ENCODE measurements at regions not wholly inside any gene's neighbourhood (a gene's known extent, or its start where the extent isn't known, plus 50 kb on each side); places are given as distances from the start of the nearest gene placed in this dataset.

DNA sequence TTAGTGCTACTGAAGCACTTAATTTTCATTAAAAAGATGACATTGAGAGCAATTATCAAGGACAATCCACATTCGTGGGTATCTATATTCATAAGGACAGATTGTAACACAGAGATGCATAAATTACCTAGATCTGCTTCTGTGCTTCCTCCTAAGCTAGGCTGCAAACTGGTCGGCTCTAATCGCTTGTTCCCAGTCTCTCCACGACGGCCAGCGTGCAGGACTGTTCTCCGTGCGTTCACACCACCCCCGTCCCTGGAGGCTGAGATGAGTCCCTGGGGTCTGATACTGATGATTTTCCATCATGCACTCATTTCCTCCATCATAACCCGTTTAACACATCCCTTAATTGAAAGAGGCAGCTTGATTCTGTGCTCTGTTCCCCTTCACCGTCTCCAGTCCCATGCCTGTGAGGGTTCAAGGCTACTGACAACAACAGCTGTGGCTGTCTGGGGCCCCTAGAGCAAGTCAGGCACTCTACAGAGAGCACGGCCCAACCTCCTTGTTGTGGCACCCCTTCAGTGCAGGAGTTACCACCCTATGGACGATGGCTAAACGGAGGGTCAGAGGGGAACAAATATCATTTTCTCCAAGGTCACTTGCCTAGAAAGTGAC lies 469.6 kb downstream of the NPHP4 start:
- Histone ChIP-seq H3K79me2 (replicated peaks; ENCODE audit: insufficient read depth, low read length) (no peaks in the 10 kb centered on the region), H3K27me3 (ENCODE audit: insufficient read depth, low read depth, low read length) (no peaks in the 10 kb centered on the region), H3K4me2 (ENCODE audit: low read length) (no peak overlapping the region), H3K9ac (ENCODE audit: low read length) (no peak overlapping the region), H3K4me3 (ENCODE audit: low read length) (no peak overlapping the region), H3F3A (ENCODE audit: insufficient read depth, low read length, poor library complexity, severe bottlenecking) (no peaks in the 10 kb centered on the region), H3K9me3 (ENCODE audit: low read length) (no peaks in the 10 kb centered on the region), H4K20me1 (ENCODE audit: insufficient read depth) (no peaks in the 10 kb centered on the region), H3K36me3 (ENCODE audit: insufficient read depth, low read length) (no peaks in the 10 kb centered on the region), H2AFZ (ENCODE audit: low read depth, low read length) (no peak overlapping the region), H3K9me2 (ENCODE audit: insufficient read depth, low read length) (no peaks in the 10 kb centered on the region), H3K27ac (ENCODE audit: low read length) (peak overlapping the region; percentile 15)
- TF ChIP-seq SMC3 (conservative IDR thresholded peaks at IDR 0.05; ENCODE audit: poor library complexity) (no peak), EP300 (conservative IDR thresholded peaks at IDR 0.05; ENCODE audit: poor library complexity, severe bottlenecking) (no peak), TAF1 (IDR thresholded peaks at IDR 0.05; ENCODE audit: low read depth) (no peak), RAD21 (conservative IDR thresholded peaks at IDR 0.05) (no peak), MXI1 (conservative IDR thresholded peaks at IDR 0.05; ENCODE audit: poor library complexity, severe bottlenecking) (no peak), EZH2 (IDR thresholded peaks at IDR 0.05; ENCODE audit: borderline replicate concordance, insufficient read depth, low read length, poor library complexity, severe bottlenecking) (no peak), POLR2AphosphoS5 (IDR thresholded peaks at IDR 0.05) (no peak)
- TF ChIP-seq, protein P1, sequence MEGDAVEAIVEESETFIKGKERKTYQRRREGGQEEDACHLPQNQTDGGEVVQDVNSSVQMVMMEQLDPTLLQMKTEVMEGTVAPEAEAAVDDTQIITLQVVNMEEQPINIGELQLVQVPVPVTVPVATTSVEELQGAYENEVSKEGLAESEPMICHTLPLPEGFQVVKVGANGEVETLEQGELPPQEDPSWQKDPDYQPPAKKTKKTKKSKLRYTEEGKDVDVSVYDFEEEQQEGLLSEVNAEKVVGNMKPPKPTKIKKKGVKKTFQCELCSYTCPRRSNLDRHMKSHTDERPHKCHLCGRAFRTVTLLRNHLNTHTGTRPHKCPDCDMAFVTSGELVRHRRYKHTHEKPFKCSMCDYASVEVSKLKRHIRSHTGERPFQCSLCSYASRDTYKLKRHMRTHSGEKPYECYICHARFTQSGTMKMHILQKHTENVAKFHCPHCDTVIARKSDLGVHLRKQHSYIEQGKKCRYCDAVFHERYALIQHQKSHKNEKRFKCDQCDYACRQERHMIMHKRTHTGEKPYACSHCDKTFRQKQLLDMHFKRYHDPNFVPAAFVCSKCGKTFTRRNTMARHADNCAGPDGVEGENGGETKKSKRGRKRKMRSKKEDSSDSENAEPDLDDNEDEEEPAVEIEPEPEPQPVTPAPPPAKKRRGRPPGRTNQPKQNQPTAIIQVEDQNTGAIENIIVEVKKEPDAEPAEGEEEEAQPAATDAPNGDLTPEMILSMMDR (IDR thresholded peaks at IDR 0.05; ENCODE audit: poor library complexity, severe bottlenecking): no peak
- TF ChIP-seq, protein P2, sequence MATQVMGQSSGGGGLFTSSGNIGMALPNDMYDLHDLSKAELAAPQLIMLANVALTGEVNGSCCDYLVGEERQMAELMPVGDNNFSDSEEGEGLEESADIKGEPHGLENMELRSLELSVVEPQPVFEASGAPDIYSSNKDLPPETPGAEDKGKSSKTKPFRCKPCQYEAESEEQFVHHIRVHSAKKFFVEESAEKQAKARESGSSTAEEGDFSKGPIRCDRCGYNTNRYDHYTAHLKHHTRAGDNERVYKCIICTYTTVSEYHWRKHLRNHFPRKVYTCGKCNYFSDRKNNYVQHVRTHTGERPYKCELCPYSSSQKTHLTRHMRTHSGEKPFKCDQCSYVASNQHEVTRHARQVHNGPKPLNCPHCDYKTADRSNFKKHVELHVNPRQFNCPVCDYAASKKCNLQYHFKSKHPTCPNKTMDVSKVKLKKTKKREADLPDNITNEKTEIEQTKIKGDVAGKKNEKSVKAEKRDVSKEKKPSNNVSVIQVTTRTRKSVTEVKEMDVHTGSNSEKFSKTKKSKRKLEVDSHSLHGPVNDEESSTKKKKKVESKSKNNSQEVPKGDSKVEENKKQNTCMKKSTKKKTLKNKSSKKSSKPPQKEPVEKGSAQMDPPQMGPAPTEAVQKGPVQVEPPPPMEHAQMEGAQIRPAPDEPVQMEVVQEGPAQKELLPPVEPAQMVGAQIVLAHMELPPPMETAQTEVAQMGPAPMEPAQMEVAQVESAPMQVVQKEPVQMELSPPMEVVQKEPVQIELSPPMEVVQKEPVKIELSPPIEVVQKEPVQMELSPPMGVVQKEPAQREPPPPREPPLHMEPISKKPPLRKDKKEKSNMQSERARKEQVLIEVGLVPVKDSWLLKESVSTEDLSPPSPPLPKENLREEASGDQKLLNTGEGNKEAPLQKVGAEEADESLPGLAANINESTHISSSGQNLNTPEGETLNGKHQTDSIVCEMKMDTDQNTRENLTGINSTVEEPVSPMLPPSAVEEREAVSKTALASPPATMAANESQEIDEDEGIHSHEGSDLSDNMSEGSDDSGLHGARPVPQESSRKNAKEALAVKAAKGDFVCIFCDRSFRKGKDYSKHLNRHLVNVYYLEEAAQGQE (IDR thresholded peaks at IDR 0.05; ENCODE audit: borderline replicate concordance): no peak

DNA sequence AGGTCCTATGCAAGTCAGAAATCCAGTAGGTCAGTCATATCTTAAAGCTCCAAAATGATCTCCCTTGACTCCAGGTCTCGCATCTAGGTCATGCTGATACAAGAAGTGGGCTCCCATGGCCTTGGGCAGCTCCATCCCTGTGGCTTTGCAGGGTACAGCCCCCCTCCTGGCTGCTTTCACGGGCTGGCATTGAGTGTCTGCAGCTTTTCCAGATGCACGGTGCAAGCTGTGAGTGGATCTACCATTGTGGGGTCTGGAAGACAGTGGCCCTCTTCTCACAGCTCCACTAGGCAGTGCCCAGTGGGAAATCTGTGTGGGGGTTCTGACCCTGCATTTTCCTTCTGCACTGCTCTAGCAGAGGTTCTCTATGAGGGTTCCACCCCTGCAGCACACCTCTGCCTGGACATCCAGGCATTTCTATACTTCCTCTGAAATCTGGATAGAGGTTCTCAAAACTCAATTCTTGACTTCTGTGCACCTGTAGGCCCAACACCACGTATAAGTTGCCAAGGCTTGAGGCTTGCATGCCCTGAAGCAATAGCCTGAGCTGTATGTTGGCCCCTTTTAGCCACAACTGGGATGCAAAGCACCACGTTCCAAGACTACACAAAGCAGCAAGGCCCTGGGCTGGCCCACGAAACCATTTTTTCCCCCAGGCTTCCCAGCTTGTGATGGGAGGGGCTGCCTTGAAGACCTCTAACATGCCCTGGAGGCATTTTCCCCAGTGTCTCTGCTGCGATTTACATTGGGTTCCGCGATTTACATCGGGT lies 472.7 kb downstream of the NPHP4 start:
- Histone ChIP-seq H3K9me3 (ENCODE audit: low read length) (no peaks in the 10 kb centered on the region), H2AFZ (ENCODE audit: low read depth, low read length) (no peak overlapping the region), H3K4me2 (ENCODE audit: low read length) (no peak overlapping the region), H3K27me3 (ENCODE audit: insufficient read depth, low read depth, low read length) (no peaks in the 10 kb centered on the region), H3K27ac (ENCODE audit: low read length) (no peak overlapping the region), H3K9me2 (ENCODE audit: insufficient read depth, low read length) (no peaks in the 10 kb centered on the region), H3K36me3 (ENCODE audit: insufficient read depth, low read length) (no peaks in the 10 kb centered on the region), H3K79me2 (replicated peaks; ENCODE audit: insufficient read depth, low read length) (no peaks in the 10 kb centered on the region), H3F3A (ENCODE audit: insufficient read depth, low read length, poor library complexity, severe bottlenecking) (no peaks in the 10 kb centered on the region), H3K4me3 (ENCODE audit: low read length) (no peak overlapping the region), H4K20me1 (ENCODE audit: insufficient read depth) (no peaks in the 10 kb centered on the region), H3K9ac (ENCODE audit: low read length) (no peak overlapping the region)
- no peak for TF ChIP-seq EP300 (conservative IDR thresholded peaks at IDR 0.05; ENCODE audit: poor library complexity, severe bottlenecking)
- TF ChIP-seq, protein P1 (IDR thresholded peaks at IDR 0.05; ENCODE audit: poor library complexity, severe bottlenecking): no peak
- TF ChIP-seq RAD21 (conservative IDR thresholded peaks at IDR 0.05): no peak
- TF ChIP-seq, protein P2 (IDR thresholded peaks at IDR 0.05; ENCODE audit: borderline replicate concordance): no peak
- TF ChIP-seq TAF1 (IDR thresholded peaks at IDR 0.05; ENCODE audit: low read depth): no peak
- no peak for TF ChIP-seq MXI1 (conservative IDR thresholded peaks at IDR 0.05; ENCODE audit: poor library complexity, severe bottlenecking)
- no peak for TF ChIP-seq POLR2AphosphoS5 (IDR thresholded peaks at IDR 0.05)
- TF ChIP-seq EZH2 (IDR thresholded peaks at IDR 0.05; ENCODE audit: borderline replicate concordance, insufficient read depth, low read length, poor library complexity, severe bottlenecking): no peak
- TF ChIP-seq SMC3 (conservative IDR thresholded peaks at IDR 0.05; ENCODE audit: poor library complexity): no peak
